GM23338 (cell line): ENCODE measurements at regions not wholly inside any gene's neighbourhood (a gene's known extent, or its start where the extent isn't known, plus 50 kb on each side); places are given as distances from the start of the nearest gene placed in this dataset.

Experiments used
- CTCF ChIP-seq, 2 experiments: fragments of 200-600 bp in 1 of 2; sonication (generic) in 1 of 2; conservative IDR thresholded peaks; 2 replicates each; pipeline versions ENCODE4 v1.5.1 to v1.6.1; 2016 to 2017; ENCODE audit warnings: antibody characterized with exemption in 2 of 2, low read depth in 2 of 2, mild to moderate bottlenecking in 2 of 2, moderate library complexity in 1 of 2
- ETS1 ChIP-seq: IDR thresholded peaks from 2 replicates; pipeline ENCODE4 v1.6.1; 2016; ENCODE audit warnings: antibody characterized with exemption
- EZH2 ChIP-seq: fragments of 200-600 bp; sonication (generic); IDR thresholded peaks from one replicate; pipeline ENCODE4 v1.8.0; 2017; ENCODE audit warnings: antibody characterized with exemption, mild to moderate bottlenecking, low read depth; ENCODE audit not compliant: unreplicated experiment
- JUNB ChIP-seq: IDR thresholded peaks from one replicate; pipeline ENCODE4 v1.6.1; 2016; ENCODE audit warnings: antibody characterized with exemption; ENCODE audit not compliant: unreplicated experiment
- REST ChIP-seq: IDR thresholded peaks from one replicate; pipeline ENCODE4 v1.6.1; 2018; ENCODE audit warnings: antibody characterized with exemption; ENCODE audit not compliant: unreplicated experiment

- TF ChIP-seq REST (no peak), ETS1 (no peak), CTCF (conservative IDR thresholded peaks at IDR 0.05; ENCODE audit: low read depth in 2 of 2) (no peak), JUNB (no peak), EZH2 (no peak)
Measured at GRCh38 chr7:50954245-50954644, 171.5 kb upstream of the GRB10 start.
